ENCODE measurements at regions not wholly inside any gene's neighbourhood (a gene's known extent, or its start where the extent isn't known, plus 50 kb on each side); places are given as distances from the start of the nearest gene placed in this dataset.

DNA sequence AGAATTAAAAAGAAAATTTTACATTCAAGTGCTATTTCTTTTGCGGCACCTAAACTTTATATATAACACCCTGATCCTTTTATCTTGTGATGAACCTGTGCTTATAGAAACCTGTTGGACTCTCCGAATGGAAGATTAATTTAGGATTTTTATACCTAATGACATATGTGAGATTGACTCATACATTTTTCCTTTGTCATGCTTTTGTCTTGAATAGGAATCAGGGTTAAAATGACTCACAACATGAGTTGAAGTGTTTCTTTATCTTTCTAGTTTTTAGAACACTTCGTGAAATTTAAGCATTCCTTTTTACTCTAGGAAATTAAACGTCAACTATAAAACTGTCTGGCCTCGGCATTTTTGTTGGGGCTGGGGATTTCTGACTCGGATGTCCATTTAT lies 378.9 kb downstream of the PCDH20 start:
- Histone ChIP-seq H2BK5ac (ENCODE audit: low read depth, low read length) (no peak overlapping the region), H2BK20ac (ENCODE audit: low read length) (no peak overlapping the region), H4K20me1 (replicated peaks in 1 of 2; ENCODE audit: control insufficient read depth in 1 of 2, insufficient read depth in 2 of 2, low read length in 2 of 2) (no peaks in the 10 kb centered on the region), H4K8ac (ENCODE audit: extremely low read depth, insufficient read depth, low read length) (no peak overlapping the region), H3K79me2 (ENCODE audit: control insufficient read depth in 1 of 2, insufficient read depth in 2 of 2, low read length in 2 of 2) (no peaks in the 10 kb centered on the region), H3K4me1 (replicated peaks in 1 of 4; ENCODE audit: control insufficient read depth in 3 of 4, insufficient read depth in 4 of 4, low read length in 3 of 4) (no peaks in the 10 kb centered on the region), H2BK15ac (ENCODE audit: low read length) (no peak overlapping the region), H4K5ac (ENCODE audit: insufficient read length, low read depth, low read length) (no peak overlapping the region), H3K23ac (ENCODE audit: insufficient read length) (no peak overlapping the region), H3K4me2 (ENCODE audit: insufficient read depth in 1 of 2, low read depth in 2 of 2, low read length in 2 of 2) (no peak overlapping the region), H3K4ac (replicated peaks; ENCODE audit: insufficient read length, low read depth, low read length) (no peak overlapping the region), H3K14ac (ENCODE audit: insufficient read length) (no peak overlapping the region), H3K79me1 (ENCODE audit: low read depth, low read length) (no peaks in the 10 kb centered on the region), H3K9me3 (ENCODE audit: insufficient read depth in 2 of 2, low read depth in 1 of 2, low read length in 1 of 2) (no peaks in the 10 kb centered on the region), H2AFZ (ENCODE audit: low read length) (no peak overlapping the region), H2BK12ac (ENCODE audit: low read depth, low read length) (no peak overlapping the region), H3K36me3 (ENCODE audit: control insufficient read depth in 2 of 4, insufficient read depth in 4 of 4, low read length in 3 of 4) (no peaks in the 10 kb centered on the region), H3K18ac (ENCODE audit: extremely low read depth, low read length) (no peak overlapping the region), H3K9ac (replicated peaks in 1 of 4; ENCODE audit: extremely low read depth in 1 of 4, low read depth in 3 of 4, low read length in 3 of 4) (no peak overlapping the region), H3K56ac (replicated peaks; ENCODE audit: insufficient read length, low read depth, low read length) (no peak overlapping the region), H3K4me3 (ENCODE audit: extremely low read depth in 1 of 4, insufficient read depth in 2 of 4, low read depth in 3 of 4, low read length in 4 of 4) (no peak overlapping the region), H3K27ac (ENCODE audit: low read depth, low read length) (no peak overlapping the region), H3K27me3 (replicated peaks in 1 of 4; ENCODE audit: control insufficient read depth in 3 of 4, extremely low read depth in 1 of 4, insufficient read depth in 3 of 4, low read length in 3 of 4) (no peaks in the 10 kb centered on the region), H2BK120ac (replicated peaks; ENCODE audit: low read depth, low read length) (no peak overlapping the region), H4K91ac (replicated peaks; ENCODE audit: insufficient read length, low read length) (no peak overlapping the region), H3K23me2 (ENCODE audit: low read depth, low read length) (no peaks in the 10 kb centered on the region), H2AK5ac (ENCODE audit: low read depth, low read length) (no peak overlapping the region)
- ChIA-PET POLR2A (ENCODE audit: partially characterized antibody) (no interaction called here), CTCF (ENCODE audit: partially characterized antibody) (no interaction called here)
- DNase-seq (ENCODE audit: low read depth in 1 of 2, low spot score in 2 of 2) (no peak), FAIRE-seq (no peak)
- 92% methylated on average over 6 of the region's 6 CpGs; no CpG with 5 or more reads in 1 of the 2 experiments for WGBS, 2 experiments (ENCODE audit: extremely low coverage in 1 of 2, insufficient coverage in 1 of 2, insufficient read length in 1 of 2, insufficient replicate concordance in 2 of 2, low coverage in 1 of 2, low lambda C conversion rate in 2 of 2, missing lambda C conversion rate in 1 of 2)
- TF ChIP-seq RAD21 (IDR thresholded peaks at IDR 0.05 in 1 of 2, conservative IDR thresholded peaks at IDR 0.05 in 1 of 2; ENCODE audit: low read depth in 2 of 2, low read length in 2 of 2) (no peak), CTCF (IDR thresholded peaks at IDR 0.05; ENCODE audit: control extremely low read depth in 1 of 3, insufficient read depth in 1 of 3, low read depth in 1 of 3, low read length in 3 of 3) (no peak), TEAD4 (IDR thresholded peaks at IDR 0.05; ENCODE audit: low read depth, low read length) (no peak), KDM4A (IDR thresholded peaks at IDR 0.05; ENCODE audit: low read depth, low read length, severe bottlenecking) (no peak), POU5F1 (IDR thresholded peaks at IDR 0.05; ENCODE audit: low read depth, low read length) (no peak), TCF12 (IDR thresholded peaks at IDR 0.05; ENCODE audit: low read depth, low read length) (no peak), CEBPB (IDR thresholded peaks at IDR 0.05; ENCODE audit: low read depth, low read length) (no peak), EGR1 (IDR thresholded peaks at IDR 0.05; ENCODE audit: borderline replicate concordance, low read depth, low read length) (no peak)
- TF ChIP-seq, protein P1, sequence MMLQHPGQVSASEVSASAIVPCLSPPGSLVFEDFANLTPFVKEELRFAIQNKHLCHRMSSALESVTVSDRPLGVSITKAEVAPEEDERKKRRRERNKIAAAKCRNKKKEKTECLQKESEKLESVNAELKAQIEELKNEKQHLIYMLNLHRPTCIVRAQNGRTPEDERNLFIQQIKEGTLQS (IDR thresholded peaks at IDR 0.05; ENCODE audit: insufficient read depth, low read depth, low read length), result no peak
- TF ChIP-seq, protein P2, sequence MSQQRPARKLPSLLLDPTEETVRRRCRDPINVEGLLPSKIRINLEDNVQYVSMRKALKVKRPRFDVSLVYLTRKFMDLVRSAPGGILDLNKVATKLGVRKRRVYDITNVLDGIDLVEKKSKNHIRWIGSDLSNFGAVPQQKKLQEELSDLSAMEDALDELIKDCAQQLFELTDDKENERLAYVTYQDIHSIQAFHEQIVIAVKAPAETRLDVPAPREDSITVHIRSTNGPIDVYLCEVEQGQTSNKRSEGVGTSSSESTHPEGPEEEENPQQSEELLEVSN (IDR thresholded peaks at IDR 0.05), result no peak
- TF ChIP-seq, protein P3, sequence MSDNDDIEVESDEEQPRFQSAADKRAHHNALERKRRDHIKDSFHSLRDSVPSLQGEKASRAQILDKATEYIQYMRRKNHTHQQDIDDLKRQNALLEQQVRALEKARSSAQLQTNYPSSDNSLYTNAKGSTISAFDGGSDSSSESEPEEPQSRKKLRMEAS (IDR thresholded peaks at IDR 0.05), result no peak
